Neural progenitor cell (in vitro differentiated cells): ENCODE measurements at regions not wholly inside any gene's neighbourhood (a gene's known extent, or its start where the extent isn't known, plus 50 kb on each side); places are given as distances from the start of the nearest gene placed in this dataset.
"Not testable (repeated sequence)": the region's sequence is repeated elsewhere in the genome, so short reads cannot be mapped to it uniquely, and the experiment has no call there.

Experiments used
- CTCF ChIP-seq: fragments of 200-600 bp; sonication (generic); IDR thresholded peaks from 2 replicates; pipeline ENCODE4 v1.5.1; 2017; ENCODE audit warnings: antibody characterized with exemption, mild to moderate bottlenecking
- EZH2 ChIP-seq: fragments of 200-600 bp; sonication (generic); IDR thresholded peaks from 2 replicates; pipeline ENCODE4 v1.6.1; 2017; ENCODE audit warnings: antibody characterized with exemption, mild to moderate bottlenecking, moderate library complexity
- EZH2phosphoT487 ChIP-seq: fragments of 200-600 bp; sonication (generic); IDR thresholded peaks from 2 replicates; pipeline ENCODE4 v1.6.1; 2017; ENCODE audit warnings: antibody characterized with exemption

GRCh38 chr3:195968104-195968503, 59.8 kb upstream of the TNK2 start:
- TF ChIP-seq EZH2, CTCF, EZH2phosphoT487: not testable (repeated sequence)
